Lower leg skin (tissue), 3 donors: ENCODE measurements at regions not wholly inside any gene's neighbourhood (a gene's known extent, or its start where the extent isn't known, plus 50 kb on each side); places are given as distances from the start of the nearest gene placed in this dataset.

Experiments used
- POLR2A ChIP-seq, 2 donors: fragments of 450-650 bp; IDR thresholded peaks; one replicate each; pipeline ENCODE4 v1.6.1; 2016 to 2017; ENCODE audit warnings: antibody characterized with exemption in 2 of 2, mild to moderate bottlenecking in 1 of 2, moderate library complexity in 1 of 2
- TF ChIP-seq, protein P1 (sequence below), 3 donors: fragments of 450-650 bp; IDR thresholded peaks; one replicate each; pipeline ENCODE4 v1.5.1; 2016; ENCODE audit warnings: antibody characterized with exemption in 3 of 3, mild to moderate bottlenecking in 3 of 3, moderate library complexity in 2 of 3

DNA sequence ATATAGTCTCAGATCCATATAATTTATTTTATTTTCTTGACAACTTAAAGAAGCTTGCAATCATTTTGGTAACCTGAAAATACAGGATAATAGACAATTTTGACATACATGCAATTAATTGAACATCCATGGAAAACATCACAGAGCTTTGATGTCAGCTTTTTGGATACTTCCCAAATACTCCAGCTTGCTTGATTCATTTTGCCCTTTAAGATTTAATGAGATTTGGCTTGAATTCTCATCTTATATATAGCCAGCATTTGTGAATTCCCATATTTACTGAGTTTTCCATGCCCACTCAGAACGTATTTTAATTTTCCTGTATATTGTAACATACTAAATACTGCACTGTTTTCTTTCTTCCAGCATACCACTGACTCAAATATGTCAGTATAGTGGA lies 803.0 kb upstream of the MGAT4C start:
- TF ChIP-seq, protein P1, sequence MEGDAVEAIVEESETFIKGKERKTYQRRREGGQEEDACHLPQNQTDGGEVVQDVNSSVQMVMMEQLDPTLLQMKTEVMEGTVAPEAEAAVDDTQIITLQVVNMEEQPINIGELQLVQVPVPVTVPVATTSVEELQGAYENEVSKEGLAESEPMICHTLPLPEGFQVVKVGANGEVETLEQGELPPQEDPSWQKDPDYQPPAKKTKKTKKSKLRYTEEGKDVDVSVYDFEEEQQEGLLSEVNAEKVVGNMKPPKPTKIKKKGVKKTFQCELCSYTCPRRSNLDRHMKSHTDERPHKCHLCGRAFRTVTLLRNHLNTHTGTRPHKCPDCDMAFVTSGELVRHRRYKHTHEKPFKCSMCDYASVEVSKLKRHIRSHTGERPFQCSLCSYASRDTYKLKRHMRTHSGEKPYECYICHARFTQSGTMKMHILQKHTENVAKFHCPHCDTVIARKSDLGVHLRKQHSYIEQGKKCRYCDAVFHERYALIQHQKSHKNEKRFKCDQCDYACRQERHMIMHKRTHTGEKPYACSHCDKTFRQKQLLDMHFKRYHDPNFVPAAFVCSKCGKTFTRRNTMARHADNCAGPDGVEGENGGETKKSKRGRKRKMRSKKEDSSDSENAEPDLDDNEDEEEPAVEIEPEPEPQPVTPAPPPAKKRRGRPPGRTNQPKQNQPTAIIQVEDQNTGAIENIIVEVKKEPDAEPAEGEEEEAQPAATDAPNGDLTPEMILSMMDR (IDR thresholded peaks at IDR 0.05), result no peak
- TF ChIP-seq POLR2A (IDR thresholded peaks at IDR 0.05), result no peak
